ENCODE measurements at regions not wholly inside any gene's neighbourhood (a gene's known extent, or its start where the extent isn't known, plus 50 kb on each side); places are given as distances from the start of the nearest gene placed in this dataset.

DNA sequence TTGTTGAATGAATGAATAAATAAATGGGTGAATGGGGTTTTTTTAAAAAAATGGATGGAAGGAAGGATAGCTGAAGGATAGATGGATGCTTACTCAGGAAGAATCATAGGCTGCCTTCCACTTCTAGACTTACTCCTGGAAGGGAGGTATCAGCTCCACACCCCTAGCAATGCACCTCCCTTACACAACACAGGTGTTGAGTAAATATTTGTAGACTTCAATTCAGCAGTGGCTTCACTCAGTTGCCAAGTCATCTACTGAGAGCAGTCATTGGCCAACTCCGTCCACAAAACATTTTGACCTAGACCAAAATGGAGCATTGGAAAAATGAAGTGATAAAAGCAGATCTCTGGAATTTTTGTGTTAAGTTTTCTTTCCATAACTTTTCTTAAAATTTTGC, 65.5 kb upstream of the ST8SIA2 start:
- in situ Hi-C loops (cut with HindIII; ENCODE audit: low pct_unique_long_range_greater_than_20kb, low sequenced_read_pairs) = no loop called here
- no peak for DNase-seq (ENCODE audit: low read depth, low spot score)

DNA sequence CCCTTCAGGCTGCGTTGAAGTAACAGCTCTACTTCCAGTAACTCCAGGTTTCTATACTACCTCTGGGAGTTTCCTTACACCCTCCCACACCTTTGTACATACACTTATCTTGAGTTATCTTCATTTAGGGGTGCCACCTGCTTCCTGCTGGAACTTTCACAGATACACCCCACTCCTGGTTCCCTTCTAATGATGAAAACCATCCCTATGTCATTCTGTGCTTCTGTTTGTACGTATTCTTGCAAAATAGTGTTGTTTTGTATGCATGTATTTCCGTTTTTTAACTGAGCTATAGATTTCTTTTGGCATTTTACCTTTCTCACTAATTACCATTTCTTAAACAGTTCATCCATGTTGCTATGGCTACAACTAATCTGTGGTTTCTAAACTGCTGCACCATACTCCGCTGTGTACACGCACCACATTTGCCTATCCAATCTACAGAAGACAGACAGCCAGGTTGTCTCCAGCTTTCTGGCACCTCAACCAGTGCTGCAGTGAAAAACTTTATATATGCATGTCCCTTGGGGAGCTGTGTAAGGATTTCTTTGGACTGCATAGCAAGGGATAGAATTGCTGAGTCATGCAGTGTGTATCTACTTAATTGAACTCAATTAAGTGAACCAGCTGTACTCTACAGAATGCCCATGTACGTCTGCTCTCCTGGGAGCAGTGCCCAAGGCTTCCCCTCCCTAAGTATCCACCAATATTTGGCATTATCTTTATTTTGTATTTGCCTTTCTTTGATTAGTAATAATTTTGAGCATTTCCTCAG, 61.4 kb upstream of the ST8SIA2 start:
- no peak for DNase-seq (ENCODE audit: low read depth, low spot score)
- in situ Hi-C loops (cut with HindIII; ENCODE audit: low pct_unique_long_range_greater_than_20kb, low sequenced_read_pairs) = no loop called here

DNA sequence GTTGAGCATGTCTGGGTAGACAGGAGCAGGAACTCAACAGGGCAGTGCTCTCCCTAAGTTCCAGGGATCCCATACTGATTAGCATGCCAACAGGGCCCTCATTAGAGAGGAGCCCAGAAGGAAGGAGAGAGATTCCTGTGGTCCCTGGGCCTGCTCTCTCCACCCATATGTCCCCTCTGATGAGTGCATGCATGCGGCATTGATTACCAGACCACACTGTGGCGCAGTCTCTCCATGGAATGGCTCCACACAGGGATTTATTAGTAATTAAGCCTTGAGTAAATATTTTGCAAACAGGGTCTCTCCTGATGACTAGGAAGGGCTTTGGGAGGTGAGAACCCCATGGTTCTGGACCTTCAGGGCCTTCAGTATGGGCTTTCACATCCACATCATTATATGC, 60.0 kb upstream of the ST8SIA2 start:
- in situ Hi-C loops (cut with HindIII; ENCODE audit: low pct_unique_long_range_greater_than_20kb, low sequenced_read_pairs) = no loop called here
- no peak for DNase-seq (ENCODE audit: low read depth, low spot score)

DNA sequence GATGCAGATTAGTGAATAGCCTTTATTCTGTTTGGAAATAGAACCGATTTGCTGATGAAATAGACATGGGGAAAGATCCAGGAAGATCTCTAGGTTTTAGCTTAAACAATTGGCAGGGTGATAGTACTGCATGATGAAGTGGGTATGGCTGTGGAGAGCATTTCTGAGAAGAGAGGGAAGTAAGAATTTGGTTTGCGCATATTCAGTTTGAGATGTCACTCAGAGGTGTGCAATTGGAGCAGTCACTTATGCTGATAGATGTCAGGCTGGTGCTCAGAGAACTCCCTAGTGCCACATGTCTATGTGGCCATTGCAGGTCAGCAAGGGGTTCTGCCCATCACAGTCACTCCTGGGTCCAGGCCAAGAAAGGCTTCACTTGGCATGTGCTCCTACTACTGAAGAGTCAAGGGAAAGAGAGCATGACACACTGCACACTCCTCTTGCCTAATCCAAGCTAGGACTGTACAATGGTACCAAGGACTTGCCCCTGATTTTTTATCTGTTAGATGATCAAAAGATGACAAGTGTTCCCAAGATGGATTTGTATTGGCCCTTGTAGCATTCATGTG, 57.2 kb upstream of the ST8SIA2 start:
- in situ Hi-C loops (cut with HindIII; ENCODE audit: low pct_unique_long_range_greater_than_20kb, low sequenced_read_pairs) = no loop called here
- DNase-seq (ENCODE audit: low read depth, low spot score) = no peak

DNA sequence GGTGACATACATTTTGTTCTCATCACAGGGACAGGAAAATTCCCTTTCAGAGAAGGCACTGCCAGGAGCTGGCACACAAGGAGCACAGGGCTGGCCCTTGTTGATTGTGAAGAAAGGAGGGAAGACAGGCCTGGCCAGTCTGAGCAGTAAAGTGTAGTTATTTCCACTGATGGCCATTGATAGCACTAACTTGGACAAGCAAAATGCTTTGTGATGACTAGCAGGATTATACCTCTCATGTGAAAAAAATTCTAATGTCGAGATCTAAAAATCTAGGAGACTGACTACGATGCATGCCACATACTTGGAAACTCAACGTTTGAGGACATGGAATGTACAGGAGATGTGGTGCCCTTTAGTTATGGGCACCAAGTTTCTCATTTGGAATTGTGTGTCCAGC, 54.3 kb upstream of the ST8SIA2 start:
- DNase-seq (ENCODE audit: low read depth, low spot score) = no peak
- in situ Hi-C loops (cut with HindIII; ENCODE audit: low pct_unique_long_range_greater_than_20kb, low sequenced_read_pairs) = no loop called here

Measured in SK-MEL-5 (cell line).